Testis (tissue), 2 donors: ENCODE measurements at regions not wholly inside any gene's neighbourhood (a gene's known extent, or its start where the extent isn't known, plus 50 kb on each side); places are given as distances from the start of the nearest gene placed in this dataset.

Experiments used
- CTCF ChIP-seq, 3 experiments: fragments of 450-650 bp in 2 of 3; fragments of 200-600 bp in 1 of 3; sonication (generic) in 1 of 3; IDR thresholded peaks; one replicate each; pipeline ENCODE4 v1.5.1; 2016 to 2019; ENCODE audit warnings: antibody characterized with exemption in 3 of 3, mild to moderate bottlenecking in 2 of 3, moderate library complexity in 1 of 3
- POLR2A ChIP-seq: fragments of 450-650 bp; IDR thresholded peaks from one replicate; pipeline ENCODE4 v1.6.1; 2017; ENCODE audit warnings: antibody characterized with exemption, mild to moderate bottlenecking, moderate library complexity

GRCh38 chr17:71830866-71831265 lies 290.0 kb upstream of the SOX9 start:
- TF ChIP-seq CTCF (IDR thresholded peaks at IDR 0.05): no peak
- no peak for TF ChIP-seq POLR2A
